GM21526 (cell line): ENCODE measurements at regions not wholly inside any gene's neighbourhood (a gene's known extent, or its start where the extent isn't known, plus 50 kb on each side); places are given as distances from the start of the nearest gene placed in this dataset.
A peak's percentile ranks its signal among the peaks of the same experiment; 100 is the strongest.
"Not testable (repeated sequence)": the region's sequence is repeated elsewhere in the genome, so short reads cannot be mapped to it uniquely, and the experiment has no call there.

Experiments
- ATAC-seq: cut with Tn5 transposase; IDR thresholded peaks from one replicate; pipeline ENCODE4 v1.9.1; 2021; ENCODE audit warnings: moderate library complexity; ENCODE audit not compliant: unreplicated experiment, low FRiP score

DNA sequence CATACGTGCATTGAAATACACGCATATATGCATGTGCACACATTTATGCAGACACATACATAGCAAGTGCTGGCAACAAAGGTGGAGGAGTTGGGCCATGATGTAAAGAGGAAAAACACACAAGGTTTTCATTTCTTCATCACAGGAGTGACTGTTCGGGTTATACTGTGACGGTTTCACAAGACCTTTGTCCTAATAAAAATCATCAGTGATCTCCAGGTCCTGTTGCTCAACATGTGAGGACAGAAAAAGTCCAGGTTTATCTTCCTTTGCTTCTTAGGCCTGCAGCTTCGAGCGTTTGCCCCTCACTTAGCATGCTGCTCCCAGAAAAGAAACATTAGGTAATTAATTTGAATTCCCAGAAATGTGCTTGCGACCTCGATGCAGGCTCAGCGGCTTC, 1260.0 kb upstream of the TMEM132C start:
- ATAC-seq = no peak

DNA sequence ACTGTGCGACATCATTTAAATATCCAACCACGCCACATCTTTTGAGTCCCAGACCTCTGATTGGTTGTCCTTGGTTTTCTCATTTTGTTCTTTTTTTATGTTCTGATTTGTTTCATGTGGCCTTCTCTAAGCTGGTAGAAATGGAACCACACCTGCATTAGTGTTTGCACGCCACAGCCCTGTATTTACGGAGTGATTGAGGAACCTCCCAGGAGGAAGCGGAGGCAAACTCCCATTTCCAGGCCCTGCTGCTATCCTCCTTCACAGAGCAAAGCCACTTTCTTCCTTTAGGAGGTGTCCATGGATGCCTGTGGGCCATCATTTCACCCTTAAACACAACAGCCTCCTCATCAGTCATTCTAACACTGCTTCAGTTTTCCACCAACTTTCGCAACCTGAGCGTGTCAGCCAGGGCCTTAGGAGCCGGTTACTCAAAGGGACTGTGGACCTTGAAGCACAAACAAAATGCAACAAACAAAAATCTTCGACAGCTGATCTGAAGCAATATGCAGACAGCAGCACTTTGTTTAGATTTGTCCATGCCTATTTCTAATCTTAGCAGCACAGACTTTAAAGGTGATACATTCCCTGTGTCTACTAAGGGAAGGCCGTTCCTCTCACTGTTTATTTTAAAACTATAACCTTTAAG, 1258.1 kb upstream of the TMEM132C start:
- no peak for ATAC-seq

DNA sequence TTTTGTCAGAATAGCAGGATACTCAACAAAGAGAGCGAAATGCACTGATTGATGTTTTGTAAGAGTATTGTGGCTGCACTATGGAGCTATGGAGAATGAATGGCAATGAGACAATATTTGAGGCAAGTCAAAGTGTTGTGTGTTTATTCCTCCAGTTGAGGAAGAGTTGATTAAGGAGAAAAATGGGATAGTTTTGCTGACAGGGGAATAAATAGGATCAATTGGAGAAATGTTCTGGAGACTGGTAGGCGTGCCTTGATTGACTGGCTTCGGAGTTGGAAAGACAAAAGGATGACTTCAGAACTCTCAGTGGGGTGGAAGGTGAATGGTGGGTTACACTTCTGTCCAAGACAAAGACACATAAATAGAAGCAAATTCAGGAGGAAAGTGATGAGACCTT, 1254.9 kb upstream of the TMEM132C start:
- no peak for ATAC-seq

DNA sequence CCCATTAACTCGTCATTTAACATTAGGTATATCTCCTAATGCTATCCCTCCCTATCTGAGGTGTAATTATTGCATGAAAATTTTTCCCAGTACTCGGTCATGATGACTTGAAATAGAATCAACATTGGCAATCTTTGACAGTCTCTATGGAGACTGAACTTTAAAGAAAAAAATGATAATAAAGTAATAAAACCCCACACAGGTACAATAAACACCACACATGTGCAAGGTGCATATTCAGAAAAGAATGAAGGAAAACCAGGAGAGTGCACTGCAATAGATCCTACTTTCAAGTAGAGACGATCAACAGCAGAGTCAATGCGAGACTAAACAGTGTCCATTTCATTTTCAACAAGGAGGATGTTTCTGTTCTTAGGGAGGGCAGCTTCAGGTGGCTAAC, 1253.8 kb upstream of the TMEM132C start:
- no peak for ATAC-seq

DNA sequence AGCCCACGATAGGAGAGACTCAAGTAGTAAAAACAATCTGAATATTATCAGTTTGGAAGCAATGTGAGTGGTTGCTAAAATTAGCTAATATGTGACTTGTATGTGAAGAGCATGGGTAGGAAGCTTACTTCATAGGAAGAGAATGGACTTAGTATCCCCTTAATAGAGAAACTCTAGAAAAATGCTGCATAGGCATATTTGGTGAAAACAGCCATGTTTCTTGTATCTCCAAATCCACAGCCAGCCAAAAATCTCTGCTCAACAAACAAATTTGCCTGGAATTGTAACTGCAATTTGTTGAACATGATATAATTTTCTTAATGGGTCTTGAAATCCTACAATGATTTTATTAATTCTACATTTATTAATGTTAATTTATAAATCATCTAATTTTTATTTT, 1252.9 kb upstream of the TMEM132C start:
- ATAC-seq = no peak

DNA sequence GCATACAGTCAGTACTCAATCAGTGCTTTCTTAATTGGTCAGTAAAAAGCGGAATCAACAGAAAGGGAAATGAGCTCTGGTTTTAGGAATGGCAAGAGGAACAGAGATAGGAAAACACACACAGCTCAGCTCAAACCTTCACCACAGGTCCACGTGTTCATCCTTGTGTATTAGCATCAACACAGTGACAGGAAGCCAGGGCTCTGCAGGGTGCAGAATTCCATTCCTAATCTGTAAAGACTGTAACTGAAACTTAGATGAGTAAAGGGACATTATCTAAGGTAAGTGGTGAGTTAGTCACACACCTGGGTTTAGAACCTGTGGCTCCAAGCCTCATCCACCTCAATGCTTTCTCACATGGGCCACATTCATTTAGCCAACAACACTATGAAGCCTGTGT, 1242.2 kb upstream of the TMEM132C start:
- ATAC-seq = no peak

DNA sequence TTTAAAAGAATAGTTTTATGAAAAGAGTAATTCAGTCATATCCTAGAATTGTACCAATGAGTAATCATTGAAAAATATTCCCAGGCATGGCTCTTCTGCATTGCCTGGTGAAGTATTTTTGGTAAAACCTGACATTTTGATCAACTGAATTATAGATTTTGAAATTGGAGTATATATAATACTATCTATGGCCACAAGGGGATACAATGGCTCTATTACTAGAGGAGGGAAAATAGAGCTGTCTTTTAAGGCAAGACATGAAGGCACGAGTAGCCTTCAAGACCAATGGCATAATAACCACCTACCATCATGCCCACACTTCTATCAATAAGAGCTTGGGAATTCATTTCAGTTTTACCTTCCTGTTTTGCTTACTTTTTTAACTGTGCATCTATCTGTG, 1241.4 kb upstream of the TMEM132C start:
- ATAC-seq = no peak

DNA sequence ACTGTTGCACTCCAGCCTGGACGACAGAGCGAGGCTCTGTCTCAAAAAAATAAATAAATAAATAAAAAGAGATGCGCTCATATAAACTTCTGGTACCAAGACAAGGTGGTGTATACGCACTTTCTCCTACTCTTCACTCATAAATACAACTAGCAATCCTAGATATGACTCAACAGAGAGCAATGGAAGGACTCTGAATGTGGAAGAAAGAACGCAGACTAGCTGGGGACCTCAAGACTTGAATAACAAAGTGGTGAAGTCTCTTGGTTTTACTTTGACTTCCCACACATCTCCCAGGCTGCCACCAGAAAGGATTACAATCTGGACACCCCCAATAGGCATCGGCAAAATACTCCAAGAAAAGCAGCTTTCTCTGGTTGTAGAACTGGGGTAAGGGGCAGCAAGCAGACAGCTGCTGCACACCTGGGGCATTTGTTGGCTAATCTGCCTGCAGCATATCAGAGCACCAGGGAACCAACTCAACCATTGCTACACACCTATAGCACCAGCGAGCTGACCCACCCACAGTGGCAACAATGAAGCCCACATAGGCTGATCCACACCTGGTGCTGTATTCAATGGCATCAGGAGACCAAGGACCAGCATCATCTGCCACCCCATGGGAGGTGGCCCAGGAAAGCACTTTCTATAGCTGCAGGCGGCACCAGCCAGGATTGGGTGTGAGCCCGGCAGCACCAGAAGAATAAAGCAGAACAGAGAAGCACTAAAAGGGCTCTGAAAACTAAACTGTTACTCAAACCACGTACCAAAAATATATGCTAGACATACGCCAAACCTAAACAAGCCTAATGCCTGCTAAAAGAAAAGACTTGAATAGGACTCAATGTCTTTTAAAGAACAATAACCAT, 1231.7 kb upstream of the TMEM132C start:
- ATAC-seq = no peak

DNA sequence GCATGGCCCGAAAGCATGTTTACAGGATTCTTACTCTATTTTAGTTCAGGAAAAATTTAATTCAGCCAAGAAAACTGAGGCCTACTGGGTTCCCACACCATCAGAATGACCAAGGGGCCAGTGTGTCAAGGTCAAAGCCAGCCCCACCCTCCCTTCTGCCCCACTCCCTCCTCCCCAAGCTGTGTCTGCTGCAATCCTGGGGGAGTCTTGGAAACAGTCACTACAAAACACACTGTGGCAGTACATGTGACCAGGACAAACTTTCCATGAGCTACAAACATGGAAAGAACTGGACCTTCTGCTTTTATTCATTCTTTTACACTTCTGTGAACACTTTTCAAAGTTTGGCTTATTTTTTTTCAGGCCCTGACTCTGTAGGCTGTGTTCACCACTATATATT, 1228.8 kb upstream of the TMEM132C start:
- ATAC-seq = no peak

DNA sequence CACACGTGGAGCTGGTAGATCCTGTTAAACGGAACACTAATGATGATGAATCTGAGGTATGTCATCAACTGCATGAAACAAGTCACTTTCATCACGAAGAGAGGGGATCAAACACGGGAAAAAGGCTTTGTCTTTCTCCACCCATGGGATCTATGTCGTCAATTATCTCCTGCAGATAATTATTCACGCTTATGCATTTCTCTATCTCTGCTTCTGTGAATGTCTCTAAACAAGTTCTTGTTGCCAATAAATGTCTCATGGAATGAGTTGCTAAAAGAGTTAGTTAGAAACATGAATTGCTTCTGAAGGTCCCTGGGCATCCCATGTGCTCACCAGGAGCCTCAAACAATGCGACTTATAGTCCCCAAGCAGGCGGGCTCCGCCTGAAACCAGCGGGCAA, 1228.2 kb upstream of the TMEM132C start:
- no peak for ATAC-seq

DNA sequence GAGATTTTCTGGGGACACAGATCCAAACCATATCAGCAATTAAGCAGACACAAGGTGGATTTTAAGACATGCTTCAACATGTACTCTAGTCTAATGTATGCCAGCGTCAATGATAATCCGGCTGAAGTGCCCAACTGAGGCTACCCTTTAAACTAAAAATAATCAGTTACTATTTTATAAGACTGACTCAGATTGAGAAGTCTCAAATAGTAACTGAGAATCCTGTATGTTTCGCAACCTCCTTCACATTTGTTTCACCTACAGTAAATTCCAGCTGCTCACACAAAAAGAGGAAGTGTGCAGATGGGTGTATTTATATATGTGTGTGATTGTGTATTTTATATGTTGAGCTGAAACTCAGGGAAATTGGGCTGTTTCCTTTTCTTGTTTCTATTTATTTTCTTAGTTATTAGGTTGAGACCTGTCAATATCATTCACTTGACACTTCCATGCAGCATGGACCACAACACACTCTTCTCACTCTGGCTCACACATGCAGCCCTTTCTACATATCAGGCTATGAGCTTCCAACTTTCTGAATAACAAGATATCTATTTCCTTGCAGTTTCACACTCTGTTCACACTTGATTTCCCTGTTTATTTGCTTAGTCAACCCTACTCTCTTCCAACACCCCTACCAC, 1224.9 kb upstream of the TMEM132C start:
- ATAC-seq = peak; percentile 98

DNA sequence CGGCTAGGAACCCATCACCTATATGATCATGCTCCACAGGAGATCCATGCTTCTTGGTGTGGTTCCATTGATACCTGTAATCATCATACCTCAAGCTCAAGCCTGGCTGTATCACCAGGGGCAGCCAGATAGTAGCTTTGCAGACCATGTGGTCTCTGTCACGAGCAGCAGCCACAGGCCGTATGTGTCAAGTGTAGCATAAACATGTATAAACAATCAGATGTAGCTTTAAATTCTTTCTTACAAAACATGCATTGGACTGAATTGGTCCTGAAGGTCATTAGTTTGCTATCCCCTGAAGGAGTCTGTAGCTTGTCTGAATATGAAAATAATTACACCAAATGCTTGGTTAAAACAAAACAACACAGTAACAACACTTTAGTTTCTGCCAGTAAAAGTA, 1223.2 kb upstream of the TMEM132C start:
- ATAC-seq = no peak

DNA sequence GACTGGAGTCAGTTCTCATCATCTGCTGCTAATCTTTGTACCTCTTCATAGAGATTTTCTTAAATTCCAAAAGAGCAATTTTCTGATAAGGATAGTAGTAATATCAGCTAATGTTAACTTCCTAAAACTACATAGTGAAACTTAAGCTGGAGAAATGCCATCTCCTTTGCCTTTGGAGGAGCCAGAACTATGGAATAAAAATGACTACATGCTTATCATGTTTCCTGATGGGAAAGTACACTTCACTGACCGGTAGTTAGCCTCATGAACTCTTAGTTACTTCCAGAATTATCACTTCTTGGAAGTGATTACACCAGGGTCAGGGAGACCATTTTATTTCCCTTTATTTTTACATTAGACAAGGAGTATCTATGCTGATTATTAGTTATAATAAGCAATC, 1222.1 kb upstream of the TMEM132C start:
- no peak for ATAC-seq

DNA sequence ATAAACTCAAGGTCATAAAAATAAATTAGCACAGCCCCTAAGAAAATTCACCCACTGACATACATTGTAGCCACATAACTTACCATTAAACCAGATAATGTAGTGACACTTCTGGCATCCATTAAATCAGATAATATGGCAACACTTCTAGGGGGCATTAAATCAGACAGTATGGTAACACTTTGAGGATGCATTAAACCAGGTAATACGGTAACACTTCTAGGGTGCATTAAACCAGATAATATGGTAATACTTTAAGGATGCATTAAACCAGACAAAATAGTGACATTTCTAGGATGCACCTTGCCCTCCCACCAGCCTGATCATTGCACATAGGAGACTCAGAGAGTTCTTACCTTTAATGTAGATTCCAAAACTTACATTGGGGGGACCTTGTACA, 1220.5 kb upstream of the TMEM132C start:
- ATAC-seq = no peak

DNA sequence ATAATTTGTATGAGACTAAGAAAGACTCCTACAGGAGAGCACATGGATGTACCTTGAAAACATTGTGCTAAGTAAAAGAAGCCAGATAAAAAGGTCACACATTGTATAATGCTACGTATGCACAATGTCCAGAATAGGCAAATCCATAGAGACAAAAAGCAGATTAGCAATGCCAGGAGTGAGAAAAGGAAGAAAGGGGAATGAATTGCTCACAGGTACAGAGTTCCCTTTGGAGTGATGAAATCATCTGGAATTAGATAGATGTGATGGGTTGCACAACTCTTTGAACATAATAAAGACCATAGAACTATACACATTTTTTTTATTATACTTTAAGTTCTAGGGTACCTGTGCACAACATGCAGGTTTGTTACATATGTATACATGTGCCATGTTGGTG, 1218.9 kb upstream of the TMEM132C start:
- no peak for ATAC-seq

DNA sequence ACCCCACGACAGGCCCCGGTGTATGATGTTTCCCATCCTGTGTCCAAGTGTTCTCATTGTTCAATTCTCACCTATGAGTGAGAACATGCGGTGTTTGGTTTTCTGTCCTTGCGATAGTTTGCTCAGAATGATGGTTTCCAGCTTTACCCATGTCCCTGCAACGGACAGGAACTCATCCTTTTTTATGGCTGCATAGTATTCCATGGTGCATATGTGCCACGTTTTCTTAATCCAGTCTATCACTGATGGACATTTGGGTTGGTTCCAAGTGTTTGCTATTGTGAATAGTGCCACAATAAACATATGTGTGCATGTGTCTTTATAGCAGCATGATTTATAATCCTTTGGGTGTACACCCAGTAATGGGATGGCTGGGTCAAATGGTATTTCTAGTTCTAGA, 1218.4 kb upstream of the TMEM132C start:
- ATAC-seq = not testable (repeated sequence)

DNA sequence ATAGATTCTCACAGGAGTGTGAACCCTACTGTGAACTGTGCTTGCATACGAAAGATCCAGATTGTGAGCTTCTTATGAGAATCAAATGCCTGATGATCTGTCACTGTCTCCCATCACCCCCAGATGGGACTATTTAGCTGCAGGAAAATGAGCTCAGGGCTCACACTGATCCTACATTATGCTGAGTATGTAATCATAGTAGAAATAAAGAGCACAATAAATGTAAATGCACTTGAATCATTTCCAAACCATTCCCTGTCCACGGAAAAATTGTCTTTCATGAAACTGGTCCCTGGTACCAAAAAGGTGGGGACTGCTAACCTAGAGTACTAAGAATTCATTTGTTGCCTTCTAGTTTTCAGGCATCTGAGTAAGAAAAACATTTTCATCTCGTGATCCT, 1215.8 kb upstream of the TMEM132C start:
- ATAC-seq = no peak

DNA sequence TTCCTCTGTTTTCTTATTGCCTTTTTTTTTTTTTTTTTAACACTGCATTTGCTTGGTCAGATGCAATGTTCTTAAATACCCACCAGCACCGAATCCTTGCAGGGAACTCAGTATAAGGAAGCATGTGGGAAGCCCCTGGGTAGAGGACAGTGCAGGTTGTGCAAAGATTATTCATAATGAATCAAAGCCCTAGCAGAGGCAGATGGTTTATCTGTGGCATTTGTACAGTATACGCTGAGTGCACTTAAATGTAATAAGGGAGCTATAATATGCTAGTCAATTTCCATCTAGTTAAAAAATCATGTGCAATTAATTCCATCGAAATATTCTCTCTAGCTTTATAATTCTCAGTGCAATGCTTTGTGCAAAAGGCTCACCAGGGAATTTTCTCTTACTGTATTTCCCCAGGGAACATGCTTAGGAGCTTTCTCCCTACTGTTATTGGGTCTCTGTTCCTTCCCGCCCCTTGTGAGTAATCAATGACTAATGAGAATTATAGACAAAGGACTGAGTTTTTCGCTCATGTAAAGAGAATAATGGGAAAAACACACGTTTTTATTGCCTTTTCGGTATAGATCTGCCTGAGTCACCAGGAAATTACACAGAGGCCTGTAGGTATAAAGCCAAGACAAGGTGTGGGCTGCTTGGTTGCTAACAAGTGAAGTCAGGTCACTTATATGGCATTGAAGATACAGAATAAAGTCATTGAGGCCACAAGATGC, 1214.3 kb upstream of the TMEM132C start:
- no peak for ATAC-seq

DNA sequence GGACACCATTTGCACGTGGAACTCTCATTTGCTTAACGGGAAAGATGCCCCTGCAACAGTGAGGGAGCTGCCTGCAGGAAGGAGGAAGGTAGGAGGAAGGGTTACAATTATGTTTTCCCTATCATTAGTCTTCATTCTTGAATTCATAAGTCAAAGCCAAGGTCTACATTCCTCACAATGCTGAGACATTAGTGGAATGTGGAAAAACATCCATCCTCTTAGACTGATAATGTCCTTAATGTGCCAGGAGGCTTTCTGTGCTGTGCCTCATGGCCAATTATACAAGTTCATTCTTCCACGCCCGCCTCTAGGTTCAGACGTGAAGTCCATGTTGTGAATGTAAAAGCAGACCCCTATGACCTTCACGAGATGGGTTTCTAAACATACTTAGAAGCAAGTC, 1212.4 kb upstream of the TMEM132C start:
- ATAC-seq = no peak

DNA sequence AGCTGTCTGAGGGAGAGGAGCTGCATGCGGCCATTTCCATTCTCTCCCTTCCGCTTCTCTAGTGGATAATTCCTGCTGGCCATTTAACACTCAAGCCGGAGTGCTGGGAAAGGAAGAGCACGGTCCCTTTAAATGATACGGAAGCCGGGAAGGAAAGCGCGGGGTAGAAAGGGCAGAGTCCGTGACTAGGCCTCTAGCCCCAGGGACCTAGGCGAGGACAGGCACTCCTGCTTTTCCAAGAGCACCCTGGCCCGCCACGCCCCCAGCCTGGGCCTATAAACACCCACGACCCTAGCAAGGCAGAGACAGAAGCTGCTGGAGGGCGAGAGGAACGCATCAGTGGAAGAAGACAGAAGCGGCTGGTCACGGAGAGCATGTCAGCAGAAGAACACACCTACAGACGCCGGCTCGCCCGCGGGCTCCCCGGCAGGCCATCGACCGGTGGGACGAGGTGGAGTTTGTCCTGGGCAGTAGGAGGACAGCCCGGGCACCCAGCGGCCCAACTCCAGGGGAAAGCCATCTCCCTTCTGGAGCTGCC, 1206.6 kb upstream of the TMEM132C start:
- ATAC-seq = no peak

DNA sequence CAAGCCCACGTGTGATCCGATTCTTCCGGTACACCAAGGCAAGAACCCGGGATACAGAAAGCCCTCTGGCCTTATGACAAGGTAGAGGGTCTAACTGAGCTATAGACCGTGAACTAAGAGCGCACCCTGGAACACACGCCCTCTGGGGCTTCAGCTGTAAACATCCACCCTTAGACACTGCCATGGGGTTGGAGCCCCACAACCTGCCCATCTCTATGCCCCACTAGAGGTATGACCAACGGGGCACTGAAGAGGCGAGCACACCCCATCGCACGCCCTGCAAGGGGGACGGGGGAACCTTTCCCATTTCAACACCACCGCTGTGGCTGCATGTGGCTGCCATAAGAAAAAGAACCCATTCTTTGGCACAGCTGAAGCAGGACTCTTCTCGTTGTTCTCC, 1206.0 kb upstream of the TMEM132C start:
- no peak for ATAC-seq
